ENCODE measurements at regions not wholly inside any gene's neighbourhood (a gene's known extent, or its start where the extent isn't known, plus 50 kb on each side); places are given as distances from the start of the nearest gene placed in this dataset.

- in situ Hi-C loops (cut with HindIII; ENCODE audit: low sequenced_read_pairs), result no loop called here
These were observed 409.0 kb downstream of the COG6 start for GRCh38 chr13:40064154-40065097.

- in situ Hi-C loops (cut with HindIII; ENCODE audit: low sequenced_read_pairs), result no loop called here
These were observed 413.9 kb downstream of the COG6 start for GRCh38 chr13:40069173-40070044.

- in situ Hi-C loops (cut with HindIII; ENCODE audit: low sequenced_read_pairs), result no loop called here
These were observed 414.9 kb downstream of the COG6 start for GRCh38 chr13:40070357-40070756.

- in situ Hi-C loops (cut with HindIII; ENCODE audit: low sequenced_read_pairs), result no loop called here
These were observed 417.2 kb downstream of the COG6 start for GRCh38 chr13:40072663-40073120.

- in situ Hi-C loops (cut with HindIII; ENCODE audit: low sequenced_read_pairs), result no loop called here
These were observed 418.9 kb downstream of the COG6 start for GRCh38 chr13:40074338-40074737.

- in situ Hi-C loops (cut with HindIII; ENCODE audit: low sequenced_read_pairs), result no loop called here
These were observed 419.8 kb downstream of the COG6 start for GRCh38 chr13:40075281-40075680.

- in situ Hi-C loops (cut with HindIII; ENCODE audit: low sequenced_read_pairs), result no loop called here
These were observed 421.4 kb downstream of the COG6 start for GRCh38 chr13:40076765-40077362.

GRCh38 chr13:40077396-40078027 is 422.1 kb downstream of the COG6 start:
- in situ Hi-C loops (cut with HindIII; ENCODE audit: low sequenced_read_pairs), result no loop called here

GRCh38 chr13:40079721-40080120 is 424.3 kb downstream of the COG6 start:
- in situ Hi-C loops (cut with HindIII; ENCODE audit: low sequenced_read_pairs), result no loop called here

GRCh38 chr13:40080676-40081075 is 425.2 kb downstream of the COG6 start:
- in situ Hi-C loops (cut with HindIII; ENCODE audit: low sequenced_read_pairs), result no loop called here

- in situ Hi-C loops (cut with HindIII; ENCODE audit: low sequenced_read_pairs), result no loop called here
These were observed 427.2 kb downstream of the COG6 start for GRCh38 chr13:40082639-40083038.

GRCh38 chr13:40083841-40084240 is 428.4 kb downstream of the COG6 start:
- in situ Hi-C loops (cut with HindIII; ENCODE audit: low sequenced_read_pairs), result no loop called here

GRCh38 chr13:40084934-40085333 is 429.5 kb downstream of the COG6 start:
- in situ Hi-C loops (cut with HindIII; ENCODE audit: low sequenced_read_pairs), result no loop called here

GRCh38 chr13:40087091-40088002 is 431.9 kb downstream of the COG6 start:
- in situ Hi-C loops (cut with HindIII; ENCODE audit: low sequenced_read_pairs), result no loop called here

GRCh38 chr13:40094056-40094455 is 438.6 kb downstream of the COG6 start:
- in situ Hi-C loops (cut with HindIII; ENCODE audit: low sequenced_read_pairs), result no loop called here

- in situ Hi-C loops (cut with HindIII; ENCODE audit: low sequenced_read_pairs), result loop anchor here (5.0 kb wide), 1 partner anchor 81 kb away; no protein-coding TSS in a partner anchor
These were observed 440.4 kb downstream of the COG6 start for GRCh38 chr13:40095695-40096356.

GRCh38 chr13:40096357-40096901 is 441.0 kb downstream of the COG6 start:
- in situ Hi-C loops (cut with HindIII; ENCODE audit: low sequenced_read_pairs), result loop anchor here (5.0 kb wide), 1 partner anchor 81 kb away; no protein-coding TSS in a partner anchor

GRCh38 chr13:40098246-40098645 is 442.8 kb downstream of the COG6 start:
- in situ Hi-C loops (cut with HindIII; ENCODE audit: low sequenced_read_pairs), result loop anchor here (5.0 kb wide), 1 partner anchor 79 kb away; no protein-coding TSS in a partner anchor
